Ishikawa (cell line): ENCODE measurements at regions not wholly inside any gene's neighbourhood (a gene's known extent, or its start where the extent isn't known, plus 50 kb on each side); places are given as distances from the start of the nearest gene placed in this dataset.

Experiments used
- CEBPB ChIP-seq: IDR thresholded peaks from 2 replicates; pipeline ENCODE4 v1.6.1; 2012
- CREB1 ChIP-seq: IDR thresholded peaks from 2 replicates; pipeline ENCODE4 v1.6.1; 2012; ENCODE audit warnings: low read depth
- EGR1 ChIP-seq: IDR thresholded peaks from 2 replicates; pipeline ENCODE4 v1.6.1; 2012
- EP300 ChIP-seq: IDR thresholded peaks from 2 replicates; pipeline ENCODE4 v1.6.1; 2012; ENCODE audit warnings: borderline replicate concordance
- FOXM1 ChIP-seq: IDR thresholded peaks from 2 replicates; pipeline ENCODE4 v1.6.1; 2012; ENCODE audit warnings: low read depth, borderline replicate concordance
- MAX ChIP-seq: IDR thresholded peaks from 2 replicates; pipeline ENCODE4 v1.6.1; 2012
- NFIC ChIP-seq: IDR thresholded peaks from 2 replicates; pipeline ENCODE4 v1.6.1; 2012
- RAD21 ChIP-seq: IDR thresholded peaks from 2 replicates; pipeline ENCODE4 v1.6.1; 2012; ENCODE audit warnings: low read depth
- REST ChIP-seq: IDR thresholded peaks from 2 replicates; pipeline ENCODE4 v1.6.1; 2012; ENCODE audit warnings: low read depth, mild to moderate bottlenecking
- TAF1 ChIP-seq: IDR thresholded peaks from 2 replicates; pipeline ENCODE4 v1.6.1; 2012; ENCODE audit warnings: low read depth, mild to moderate bottlenecking
- TCF12 ChIP-seq: IDR thresholded peaks from 2 replicates; pipeline ENCODE4 v1.6.1; 2012; ENCODE audit warnings: low read depth
- TEAD4 ChIP-seq: IDR thresholded peaks from 2 replicates; pipeline ENCODE4 v1.6.1; 2012
- USF1 ChIP-seq: IDR thresholded peaks from 2 replicates; pipeline ENCODE4 v1.6.1; 2012
- YY1 ChIP-seq: IDR thresholded peaks from 2 replicates; pipeline ENCODE4 v1.6.1; 2012; ENCODE audit warnings: low read depth
- ZBTB7A ChIP-seq: IDR thresholded peaks from 2 replicates; pipeline ENCODE4 v1.6.1; 2012; ENCODE audit warnings: low read depth

GRCh38 chr4:160809576-160809975 lies 1354.2 kb downstream of the FSTL5 start:
- TF ChIP-seq FOXM1 (no peak), CREB1 (no peak), RAD21 (no peak), CEBPB (no peak), TEAD4 (no peak), USF1 (no peak), EP300 (no peak), TCF12 (no peak), EGR1 (no peak)

GRCh38 chr4:160810424-160810823 lies 1353.4 kb downstream of the FSTL5 start:
- TF ChIP-seq NFIC = no peak
- no peak for TF ChIP-seq TCF12

- TF ChIP-seq REST (no peak), CREB1 (no peak), YY1 (no peak), TAF1 (no peak), FOXM1 (no peak), TEAD4 (no peak), EGR1 (no peak), RAD21 (no peak), MAX (no peak), TCF12 (no peak), USF1 (no peak), ZBTB7A (no peak), EP300 (no peak)
Measured at GRCh38 chr4:160810941-160811340, 1352.9 kb downstream of the FSTL5 start.

- no peak for TF ChIP-seq REST
- TF ChIP-seq TAF1 = no peak
- no peak for TF ChIP-seq TCF12
- TF ChIP-seq EGR1 = no peak
- no peak for TF ChIP-seq FOXM1
- TF ChIP-seq YY1 = no peak
- no peak for TF ChIP-seq ZBTB7A
- no peak for TF ChIP-seq EP300
- no peak for TF ChIP-seq CEBPB
- TF ChIP-seq USF1 = no peak
Measured at GRCh38 chr4:160811956-160812355, 1351.8 kb downstream of the FSTL5 start.

- TF ChIP-seq TCF12 = no peak
- TF ChIP-seq EP300 = no peak
- no peak for TF ChIP-seq YY1
- no peak for TF ChIP-seq RAD21
- TF ChIP-seq MAX = no peak
- no peak for TF ChIP-seq CEBPB
- TF ChIP-seq REST = no peak
- TF ChIP-seq FOXM1 = no peak
- no peak for TF ChIP-seq TAF1
- TF ChIP-seq TEAD4 = no peak
- no peak for TF ChIP-seq USF1
- TF ChIP-seq ZBTB7A = no peak
- TF ChIP-seq EGR1 = no peak
- TF ChIP-seq CREB1 = no peak
- TF ChIP-seq NFIC = no peak
Measured at GRCh38 chr4:160814726-160815125, 1349.1 kb downstream of the FSTL5 start.
